GM21723 (cell line): ENCODE measurements at regions not wholly inside any gene's neighbourhood (a gene's known extent, or its start where the extent isn't known, plus 50 kb on each side); places are given as distances from the start of the nearest gene placed in this dataset.

Experiments used
- ATAC-seq: cut with Tn5 transposase; IDR thresholded peaks from one replicate; pipeline ENCODE4 v1.9.1; 2021; ENCODE audit warnings: mild to moderate bottlenecking, moderate library complexity; ENCODE audit not compliant: unreplicated experiment

DNA sequence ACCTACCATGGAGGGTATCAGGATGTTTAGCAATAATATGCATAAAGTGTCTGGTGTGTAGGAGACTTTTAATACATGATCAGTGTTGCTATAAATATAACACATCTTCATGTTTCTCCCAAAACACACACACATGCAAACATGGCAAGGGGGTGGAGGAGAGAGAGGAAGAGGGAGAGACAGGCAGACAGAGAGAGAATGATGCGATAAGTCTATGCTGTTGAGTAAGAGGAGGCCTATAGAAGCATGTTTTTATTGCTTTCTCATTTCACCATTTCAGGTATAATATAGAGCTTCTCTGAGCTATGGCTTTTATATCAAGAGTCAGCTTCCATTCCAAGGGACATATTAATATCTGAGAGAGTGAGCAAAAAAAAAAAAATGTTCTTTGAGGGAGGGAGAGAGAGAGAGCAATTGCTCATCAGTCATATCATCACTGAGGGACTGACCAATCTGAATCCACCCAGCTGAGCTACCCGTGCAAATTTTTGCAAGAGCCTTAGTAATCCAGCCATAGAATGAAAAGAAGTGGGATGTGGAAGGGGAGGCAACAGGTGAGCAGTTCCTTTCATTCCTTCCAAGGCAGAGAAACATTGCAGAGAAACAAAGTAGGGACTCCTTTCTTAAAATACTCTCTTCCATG lies 54.8 kb upstream of the RASSF8 start:
- no peak for ATAC-seq

- ATAC-seq = no peak
Observed at GRCh38 chr12:25904442-25904841, 54.0 kb upstream of the RASSF8 start.

GRCh38 chr12:25906651-25907340 lies 51.7 kb upstream of the RASSF8 start:
- no peak for ATAC-seq
